ENCODE measurements at regions not wholly inside any gene's neighbourhood (a gene's known extent, or its start where the extent isn't known, plus 50 kb on each side); places are given as distances from the start of the nearest gene placed in this dataset.
A peak's percentile ranks its signal among the peaks of the same experiment; 100 is the strongest.
"Not testable (repeated sequence)": the region's sequence is repeated elsewhere in the genome, so short reads cannot be mapped to it uniquely, and the experiment has no call there.

- no peak for DNase-seq
These were observed 379.3 kb downstream of the MAFB start for GRCh38 chr20:40309731-40310130.

GRCh38 chr20:40307997-40308396 lies 381.0 kb downstream of the MAFB start:
- DNase-seq, result no peak

- DNase-seq, result no peak
These were observed 381.8 kb downstream of the MAFB start for GRCh38 chr20:40307268-40307667.

- DNase-seq, result no peak
These were observed 383.7 kb downstream of the MAFB start for GRCh38 chr20:40305303-40305702.

- no peak for DNase-seq
These were observed 384.9 kb downstream of the MAFB start for GRCh38 chr20:40304119-40304613.

- no peak for DNase-seq
These were observed 394.3 kb downstream of the MAFB start for GRCh38 chr20:40294747-40295146.

GRCh38 chr20:40294175-40294574 lies 394.9 kb downstream of the MAFB start:
- no peak for DNase-seq

GRCh38 chr20:40293740-40294139 lies 395.3 kb downstream of the MAFB start:
- no peak for DNase-seq

- DNase-seq, result no peak
These were observed 397.4 kb downstream of the MAFB start for GRCh38 chr20:40291493-40292135.

- no peak for DNase-seq
These were observed 401.4 kb downstream of the MAFB start for GRCh38 chr20:40287683-40288082.

- DNase-seq, result peak; percentile 79
These were observed 402.0 kb downstream of the MAFB start for GRCh38 chr20:40286975-40287531.

- DNase-seq, result no peak
These were observed 404.4 kb downstream of the MAFB start for GRCh38 chr20:40284611-40285010.

GRCh38 chr20:40283689-40284088 lies 405.3 kb downstream of the MAFB start:
- no peak for DNase-seq

GRCh38 chr20:40282941-40283340 lies 406.1 kb downstream of the MAFB start:
- no peak for DNase-seq

GRCh38 chr20:40282541-40282940 lies 406.5 kb downstream of the MAFB start:
- DNase-seq, result no peak

GRCh38 chr20:40280616-40281015 lies 408.4 kb downstream of the MAFB start:
- DNase-seq, result no peak

GRCh38 chr20:40279390-40279789 lies 409.6 kb downstream of the MAFB start:
- peak; percentile 38 for DNase-seq

- no peak for DNase-seq
These were observed 410.4 kb downstream of the MAFB start for GRCh38 chr20:40278673-40279072.

GRCh38 chr20:40276301-40276700 lies 412.7 kb downstream of the MAFB start:
- DNase-seq, result no peak

GRCh38 chr20:40275738-40276137 lies 413.3 kb downstream of the MAFB start:
- DNase-seq, result no peak

GRCh38 chr20:40274912-40275533 lies 414.0 kb downstream of the MAFB start:
- DNase-seq, result no peak

- DNase-seq, result not testable (repeated sequence)
These were observed 419.8 kb downstream of the MAFB start for GRCh38 chr20:40269274-40269673.

GRCh38 chr20:40268321-40269075 lies 420.5 kb downstream of the MAFB start:
- no peak for DNase-seq
